Endodermal cell (in vitro differentiated cells): ENCODE measurements at regions not wholly inside any gene's neighbourhood (a gene's known extent, or its start where the extent isn't known, plus 50 kb on each side); places are given as distances from the start of the nearest gene placed in this dataset.

ENCODE experiments used
- DNase-seq: peaks from one replicate; pipeline ENCODE4 v3.0.0-alpha.2; 2017
- H3K27ac ChIP-seq: 2 replicates; pipeline ENCODE4 v1.5.1; 2013; ENCODE audit warnings: mild to moderate bottlenecking, low read depth, low read length, moderate library complexity
- H3K27me3 ChIP-seq: 2 replicates; pipeline ENCODE4 v1.6.1; 2013; ENCODE audit warnings: mild to moderate bottlenecking, low read length, moderate library complexity; ENCODE audit not compliant: insufficient read depth, control insufficient read depth, poor library complexity, severe bottlenecking
- H3K36me3 ChIP-seq: 2 replicates; pipeline ENCODE4 v1.7.0; 2013; ENCODE audit warnings: mild to moderate bottlenecking, low read length, moderate library complexity; ENCODE audit not compliant: control insufficient read depth, insufficient read depth
- H3K4me1 ChIP-seq: one replicate; pipeline ENCODE4 v1.7.0; 2013; ENCODE audit warnings: low read length; ENCODE audit not compliant: control insufficient read depth, insufficient read depth
- H3K4me3 ChIP-seq: 2 replicates; pipeline ENCODE4 v1.5.1; 2013; ENCODE audit warnings: mild to moderate bottlenecking, low read length, moderate library complexity
- H3K9ac ChIP-seq: 2 replicates; pipeline ENCODE4 v1.6.1; 2013; ENCODE audit warnings: mild to moderate bottlenecking, low read length, moderate library complexity; ENCODE audit not compliant: poor library complexity, severe bottlenecking; ENCODE audit errors: extremely low read depth
- H3K9me3 ChIP-seq: 2 replicates; pipeline ENCODE4 v1.6.1; 2013; ENCODE audit warnings: mild to moderate bottlenecking, low read length, moderate library complexity; ENCODE audit not compliant: control insufficient read depth
- H3K27ac Mint-ChIP-seq: 2 replicates; pipeline ENCODE4 v1.8.0; 2020; ENCODE audit warnings: mixed read lengths
- H3K27me3 Mint-ChIP-seq: 2 replicates; pipeline ENCODE4 v1.8.0; 2021; ENCODE audit warnings: mild to moderate bottlenecking, mixed read lengths; ENCODE audit not compliant: insufficient read depth
- H3K36me3 Mint-ChIP-seq: 2 replicates; pipeline ENCODE4 v1.8.0; 2020; ENCODE audit warnings: low read depth, mixed read lengths
- H3K4me1 Mint-ChIP-seq: 2 replicates; pipeline ENCODE4 v1.8.0; 2020; ENCODE audit warnings: mixed read lengths
- H3K4me3 Mint-ChIP-seq: 2 replicates; pipeline ENCODE4 v1.8.0; 2020; ENCODE audit warnings: mild to moderate bottlenecking, moderate library complexity, mixed read lengths
- H3K9me3 Mint-ChIP-seq: 2 replicates; pipeline ENCODE4 v1.8.0; 2020; ENCODE audit warnings: mild to moderate bottlenecking, mixed read lengths
- CTCF ChIP-seq: fragments of 200-600 bp; sonication (generic); conservative IDR thresholded peaks from 2 replicates; pipeline ENCODE4 v1.5.0; 2021; ENCODE audit warnings: antibody characterized with exemption, mild to moderate bottlenecking
- WGBS, 2 experiments: methylation state at CpG; one replicate each; pipeline versions ENCODE4 v1.1.5 to v1.1.7; 2013; ENCODE audit warnings: missing lambda C conversion rate in 2 of 2, mixed read lengths in 1 of 2; ENCODE audit not compliant: insufficient coverage in 1 of 2, insufficient read length in 1 of 2; 5-methylcytosine and 5-hydroxymethylcytosine counted together

GRCh38 chr7:153912211-153912610, 140.0 kb upstream of the DPP6 start:
- WGBS, 2 experiments, result 77% methylated on average over 4 of the region's 4 CpGs; no CpG with 5 or more reads in 1 of the 2 experiments
- peaks cover 92% of the 10 kb centered on the region for H3K9me3 Mint-ChIP-seq

GRCh38 chr7:153920126-153920525, 132.1 kb upstream of the DPP6 start:
- no peaks in the 10 kb centered on the region for H3K27me3 ChIP-seq
- Mint-ChIP-seq H3K4me1 (no peaks in the 10 kb centered on the region), H3K9me3 (peaks cover 88% of the 10 kb centered on the region), H3K4me3 (no peak overlapping the region), H3K27me3 (no peaks in the 10 kb centered on the region), H3K27ac (no peak overlapping the region), H3K36me3 (peaks cover 2% of the 10 kb centered on the region)
- DNase-seq, result no peak
- H3K27ac ChIP-seq, result no peak overlapping the region
- peaks cover 77% of the 10 kb centered on the region for H3K9me3 ChIP-seq
- TF ChIP-seq CTCF, result no peak
- H3K36me3 ChIP-seq, result no peaks in the 10 kb centered on the region
- no peak overlapping the region for H3K4me3 ChIP-seq
- 72 to 78% methylated on average over 4 to 5 of the region's 5 CpGs for WGBS, 2 experiments
- H3K9ac ChIP-seq, result no peak overlapping the region
- no peaks in the 10 kb centered on the region for H3K4me1 ChIP-seq

More at GRCh38 chr7:153912211-153912610, 140.0 kb upstream of the DPP6 start:
- no peaks in the 10 kb centered on the region for H3K36me3 Mint-ChIP-seq
- H3K9me3 ChIP-seq, result peaks cover 85% of the 10 kb centered on the region
- no peak overlapping the region for H3K9ac ChIP-seq
- H3K4me1 ChIP-seq, result no peaks in the 10 kb centered on the region
- no peak overlapping the region for H3K27ac ChIP-seq
- no peak for DNase-seq
- H3K27me3 Mint-ChIP-seq, result no peaks in the 10 kb centered on the region
- H3K4me3 ChIP-seq, result no peak overlapping the region
- no peaks in the 10 kb centered on the region for H3K27me3 ChIP-seq
- H3K27ac Mint-ChIP-seq, result no peak overlapping the region
- no peak overlapping the region for H3K4me3 Mint-ChIP-seq
- no peak for TF ChIP-seq CTCF
- H3K4me1 Mint-ChIP-seq, result no peaks in the 10 kb centered on the region
- no peaks in the 10 kb centered on the region for H3K36me3 ChIP-seq

- Histone ChIP-seq H3K36me3 (no peaks in the 10 kb centered on the region), H3K27ac (no peak overlapping the region), H3K4me1 (no peaks in the 10 kb centered on the region), H3K4me3 (no peak overlapping the region), H3K9ac (no peak overlapping the region), H3K27me3 (no peaks in the 10 kb centered on the region), H3K9me3 (peaks cover 80% of the 10 kb centered on the region)
- H3K4me1 Mint-ChIP-seq, result no peaks in the 10 kb centered on the region
- H3K9me3 Mint-ChIP-seq, result peaks cover 90% of the 10 kb centered on the region
- H3K4me3 Mint-ChIP-seq, result no peak overlapping the region
- no peak overlapping the region for H3K27ac Mint-ChIP-seq
- no peak for TF ChIP-seq CTCF
- no peaks in the 10 kb centered on the region for H3K27me3 Mint-ChIP-seq
- DNase-seq, result no peak
- H3K36me3 Mint-ChIP-seq, result peaks cover 2% of the 10 kb centered on the region
- 40 to 69% methylated on average over 1 to 5 of the region's 5 CpGs for WGBS, 2 experiments
These were observed 131.3 kb upstream of the DPP6 start for GRCh38 chr7:153920897-153921296.
